ENCODE measurements at regions not wholly inside any gene's neighbourhood (a gene's known extent, or its start where the extent isn't known, plus 50 kb on each side); places are given as distances from the start of the nearest gene placed in this dataset.
"Not testable (repeated sequence)": the region's sequence is repeated elsewhere in the genome, so short reads cannot be mapped to it uniquely, and the experiment has no call there.

GRCh38 chr14:89674936-89675335 lies 257.9 kb upstream of the FOXN3 start:
- H3K9me3 ChIP-seq (ENCODE audit: insufficient read depth, low read depth, low read length): no peaks in the 10 kb centered on the region
- no peaks in the 10 kb centered on the region for H3K27me3 ChIP-seq (ENCODE audit: insufficient read depth, low read length)
- H3K4me1 ChIP-seq (ENCODE audit: insufficient read depth, low read length): no peaks in the 10 kb centered on the region
- no peak overlapping the region for H3K4me3 ChIP-seq (ENCODE audit: low read length)
- no peaks in the 10 kb centered on the region for H3K36me3 ChIP-seq (ENCODE audit: insufficient read depth, low read length)
- H3K9ac ChIP-seq (ENCODE audit: low read depth, low read length): no peak overlapping the region
- no CpG with 5 or more reads among the region's 1 CpG for WGBS
- H3K27ac ChIP-seq (ENCODE audit: low read depth, low read length): no peak overlapping the region

- no CpG with 5 or more reads among the region's 1 CpG for WGBS
- Histone ChIP-seq H3K4me3 (ENCODE audit: low read length) (no peak overlapping the region), H3K36me3 (ENCODE audit: insufficient read depth, low read length) (no peaks in the 10 kb centered on the region), H3K9me3 (ENCODE audit: insufficient read depth, low read depth, low read length) (no peaks in the 10 kb centered on the region), H3K4me1 (ENCODE audit: insufficient read depth, low read length) (no peaks in the 10 kb centered on the region), H3K27ac (ENCODE audit: low read depth, low read length) (no peak overlapping the region), H3K27me3 (ENCODE audit: insufficient read depth, low read length) (no peaks in the 10 kb centered on the region), H3K9ac (ENCODE audit: low read depth, low read length) (no peak overlapping the region)
These were observed 257.2 kb upstream of the FOXN3 start for GRCh38 chr14:89674240-89674639.

GRCh38 chr14:89673512-89674225 lies 256.6 kb upstream of the FOXN3 start:
- Histone ChIP-seq H3K4me3 (ENCODE audit: low read length) (no peak overlapping the region), H3K9ac (ENCODE audit: low read depth, low read length) (no peak overlapping the region), H3K27me3 (ENCODE audit: insufficient read depth, low read length) (no peaks in the 10 kb centered on the region), H3K4me1 (ENCODE audit: insufficient read depth, low read length) (no peaks in the 10 kb centered on the region), H3K9me3 (ENCODE audit: insufficient read depth, low read depth, low read length) (no peaks in the 10 kb centered on the region), H3K27ac (ENCODE audit: low read depth, low read length) (no peak overlapping the region), H3K36me3 (ENCODE audit: insufficient read depth, low read length) (no peaks in the 10 kb centered on the region)
- WGBS: 90% methylated on average over 6 of the region's 6 CpGs

GRCh38 chr14:89672636-89673511 lies 255.8 kb upstream of the FOXN3 start:
- no peaks in the 10 kb centered on the region for H3K4me1 ChIP-seq (ENCODE audit: insufficient read depth, low read length)
- H3K27me3 ChIP-seq (ENCODE audit: insufficient read depth, low read length): no peaks in the 10 kb centered on the region
- no peaks in the 10 kb centered on the region for H3K9me3 ChIP-seq (ENCODE audit: insufficient read depth, low read depth, low read length)
- no peak overlapping the region for H3K4me3 ChIP-seq (ENCODE audit: low read length)
- H3K27ac ChIP-seq (ENCODE audit: low read depth, low read length): no peak overlapping the region
- H3K36me3 ChIP-seq (ENCODE audit: insufficient read depth, low read length): no peaks in the 10 kb centered on the region
- 88% methylated on average over 17 of the region's 17 CpGs for WGBS
- H3K9ac ChIP-seq (ENCODE audit: low read depth, low read length): no peak overlapping the region

GRCh38 chr14:89669193-89669592 lies 252.2 kb upstream of the FOXN3 start:
- H3K9ac ChIP-seq (ENCODE audit: low read depth, low read length): no peak overlapping the region
- 94% methylated on average over 11 of the region's 11 CpGs for WGBS
- H3K27ac ChIP-seq (ENCODE audit: low read depth, low read length): no peak overlapping the region

GRCh38 chr14:89667983-89668382 lies 250.9 kb upstream of the FOXN3 start:
- 90% methylated on average over 7 of the region's 7 CpGs for WGBS

More at GRCh38 chr14:89669193-89669592, 252.2 kb upstream of the FOXN3 start:
- Histone ChIP-seq H3K9me3 (ENCODE audit: insufficient read depth, low read depth, low read length) (no peaks in the 10 kb centered on the region), H3K27me3 (ENCODE audit: insufficient read depth, low read length) (no peaks in the 10 kb centered on the region), H3K36me3 (ENCODE audit: insufficient read depth, low read length) (no peaks in the 10 kb centered on the region), H3K4me1 (ENCODE audit: insufficient read depth, low read length) (no peaks in the 10 kb centered on the region), H3K4me3 (ENCODE audit: low read length) (no peak overlapping the region)

GRCh38 chr14:89665300-89666081 lies 248.5 kb upstream of the FOXN3 start:
- not testable (repeated sequence) for H3K4me1 ChIP-seq (ENCODE audit: insufficient read depth, low read length); H3K27me3 ChIP-seq (ENCODE audit: insufficient read depth, low read length); H3K27ac ChIP-seq (ENCODE audit: low read depth, low read length); H3K4me3 ChIP-seq (ENCODE audit: low read length); H3K9me3 ChIP-seq (ENCODE audit: insufficient read depth, low read depth, low read length); H3K36me3 ChIP-seq (ENCODE audit: insufficient read depth, low read length); H3K9ac ChIP-seq (ENCODE audit: low read depth, low read length)
- WGBS: 96% methylated on average over 7 of the region's 7 CpGs

More at GRCh38 chr14:89667983-89668382, 250.9 kb upstream of the FOXN3 start:
- Histone ChIP-seq H3K9ac (ENCODE audit: low read depth, low read length) (no peak overlapping the region), H3K27ac (ENCODE audit: low read depth, low read length) (no peak overlapping the region), H3K4me3 (ENCODE audit: low read length) (no peak overlapping the region), H3K27me3 (ENCODE audit: insufficient read depth, low read length) (no peaks in the 10 kb centered on the region), H3K4me1 (ENCODE audit: insufficient read depth, low read length) (no peaks in the 10 kb centered on the region), H3K9me3 (ENCODE audit: insufficient read depth, low read depth, low read length) (no peaks in the 10 kb centered on the region), H3K36me3 (ENCODE audit: insufficient read depth, low read length) (no peaks in the 10 kb centered on the region)

- WGBS: 97% methylated on average over 3 of the region's 4 CpGs
- Histone ChIP-seq H3K27me3 (ENCODE audit: insufficient read depth, low read length) (no peaks in the 10 kb centered on the region), H3K36me3 (ENCODE audit: insufficient read depth, low read length) (no peaks in the 10 kb centered on the region), H3K9me3 (ENCODE audit: insufficient read depth, low read depth, low read length) (0 out of 2 replicates have a peak, but pooled peaks cover 2% of the 10 kb centered on the region), H3K9ac (ENCODE audit: low read depth, low read length) (no peak overlapping the region), H3K4me1 (ENCODE audit: insufficient read depth, low read length) (no peaks in the 10 kb centered on the region), H3K27ac (ENCODE audit: low read depth, low read length) (no peak overlapping the region), H3K4me3 (ENCODE audit: low read length) (no peak overlapping the region)
These were observed 244.4 kb upstream of the FOXN3 start for GRCh38 chr14:89661392-89661791.

- H3K4me3 ChIP-seq (ENCODE audit: low read length); H3K36me3 ChIP-seq (ENCODE audit: insufficient read depth, low read length); H3K27me3 ChIP-seq (ENCODE audit: insufficient read depth, low read length); H3K4me1 ChIP-seq (ENCODE audit: insufficient read depth, low read length); H3K9ac ChIP-seq (ENCODE audit: low read depth, low read length); H3K27ac ChIP-seq (ENCODE audit: low read depth, low read length); H3K9me3 ChIP-seq (ENCODE audit: insufficient read depth, low read depth, low read length): not testable (repeated sequence)
- 92% methylated on average over 6 of the region's 6 CpGs for WGBS
These were observed 243.7 kb upstream of the FOXN3 start for GRCh38 chr14:89660625-89661233.

GRCh38 chr14:89660166-89660565 lies 243.1 kb upstream of the FOXN3 start:
- H3K4me3 ChIP-seq (ENCODE audit: low read length): no peak overlapping the region
- H3K27ac ChIP-seq (ENCODE audit: low read depth, low read length): no peak overlapping the region
- no peaks in the 10 kb centered on the region for H3K27me3 ChIP-seq (ENCODE audit: insufficient read depth, low read length)
- 91% methylated on average over 5 of the region's 5 CpGs for WGBS
- H3K9ac ChIP-seq (ENCODE audit: low read depth, low read length): no peak overlapping the region
- no peaks in the 10 kb centered on the region for H3K36me3 ChIP-seq (ENCODE audit: insufficient read depth, low read length)
- H3K4me1 ChIP-seq (ENCODE audit: insufficient read depth, low read length): no peaks in the 10 kb centered on the region
- 0 out of 2 replicates have a peak, but pooled peaks cover 2% of the 10 kb centered on the region for H3K9me3 ChIP-seq (ENCODE audit: insufficient read depth, low read depth, low read length)

Measured in HUES64 (cell line).